ENCODE measurements at regions not wholly inside any gene's neighbourhood (a gene's known extent, or its start where the extent isn't known, plus 50 kb on each side); places are given as distances from the start of the nearest gene placed in this dataset.

GRCh38 chr4:55014876-55015275 is 110.5 kb downstream of the KDR start:
- TF ChIP-seq TAF1 (IDR thresholded peaks at IDR 0.05; ENCODE audit: low read depth): no peak
- TF ChIP-seq REST (IDR thresholded peaks at IDR 0.05; ENCODE audit: low read depth): no peak
- no peak for TF ChIP-seq TEAD4 (IDR thresholded peaks at IDR 0.05)
- no peak for TF ChIP-seq YY1 (IDR thresholded peaks at IDR 0.05; ENCODE audit: low read depth)
- no peak for TF ChIP-seq FOXM1 (IDR thresholded peaks at IDR 0.05; ENCODE audit: borderline replicate concordance, low read depth)

GRCh38 chr4:55013431-55013955 is 111.9 kb downstream of the KDR start:
- no peak for TF ChIP-seq RAD21 (IDR thresholded peaks at IDR 0.05; ENCODE audit: low read depth)
- TF ChIP-seq TAF1 (IDR thresholded peaks at IDR 0.05; ENCODE audit: low read depth): no peak
- TF ChIP-seq CEBPB (IDR thresholded peaks at IDR 0.05): no peak
- no peak for TF ChIP-seq TEAD4 (IDR thresholded peaks at IDR 0.05)
- TF ChIP-seq YY1 (IDR thresholded peaks at IDR 0.05; ENCODE audit: low read depth): no peak
- TF ChIP-seq EGR1 (IDR thresholded peaks at IDR 0.05): no peak
- no peak for TF ChIP-seq MAX (IDR thresholded peaks at IDR 0.05)
- TF ChIP-seq REST (IDR thresholded peaks at IDR 0.05; ENCODE audit: low read depth): no peak
- no peak for TF ChIP-seq USF1 (IDR thresholded peaks at IDR 0.05)
- TF ChIP-seq EP300 (IDR thresholded peaks at IDR 0.05; ENCODE audit: borderline replicate concordance): no peak
- no peak for TF ChIP-seq TCF12 (IDR thresholded peaks at IDR 0.05; ENCODE audit: low read depth)
- TF ChIP-seq FOXM1 (IDR thresholded peaks at IDR 0.05; ENCODE audit: borderline replicate concordance, low read depth): no peak
- no peak for TF ChIP-seq CREB1 (IDR thresholded peaks at IDR 0.05; ENCODE audit: low read depth)
- TF ChIP-seq ZBTB7A (IDR thresholded peaks at IDR 0.05; ENCODE audit: low read depth): no peak
- no peak for TF ChIP-seq NFIC (IDR thresholded peaks at IDR 0.05)

- TF ChIP-seq MAX (IDR thresholded peaks at IDR 0.05): no peak
- no peak for TF ChIP-seq EP300 (IDR thresholded peaks at IDR 0.05; ENCODE audit: borderline replicate concordance)
- no peak for TF ChIP-seq CEBPB (IDR thresholded peaks at IDR 0.05)
These were observed 112.8 kb downstream of the KDR start for GRCh38 chr4:55012363-55013230.

GRCh38 chr4:55011761-55012160 is 113.6 kb downstream of the KDR start:
- TF ChIP-seq EP300 (IDR thresholded peaks at IDR 0.05; ENCODE audit: borderline replicate concordance): no peak
- TF ChIP-seq ZBTB7A (IDR thresholded peaks at IDR 0.05; ENCODE audit: low read depth): no peak
- TF ChIP-seq RAD21 (IDR thresholded peaks at IDR 0.05; ENCODE audit: low read depth): no peak
- TF ChIP-seq FOXM1 (IDR thresholded peaks at IDR 0.05; ENCODE audit: borderline replicate concordance, low read depth): no peak
- no peak for TF ChIP-seq REST (IDR thresholded peaks at IDR 0.05; ENCODE audit: low read depth)
- no peak for TF ChIP-seq CEBPB (IDR thresholded peaks at IDR 0.05)
- no peak for TF ChIP-seq USF1 (IDR thresholded peaks at IDR 0.05)
- TF ChIP-seq TEAD4 (IDR thresholded peaks at IDR 0.05): no peak
- TF ChIP-seq MAX (IDR thresholded peaks at IDR 0.05): no peak
- TF ChIP-seq EGR1 (IDR thresholded peaks at IDR 0.05): no peak
- no peak for TF ChIP-seq NFIC (IDR thresholded peaks at IDR 0.05)
- no peak for TF ChIP-seq CREB1 (IDR thresholded peaks at IDR 0.05; ENCODE audit: low read depth)
- no peak for TF ChIP-seq YY1 (IDR thresholded peaks at IDR 0.05; ENCODE audit: low read depth)
- TF ChIP-seq TAF1 (IDR thresholded peaks at IDR 0.05; ENCODE audit: low read depth): no peak
- TF ChIP-seq TCF12 (IDR thresholded peaks at IDR 0.05; ENCODE audit: low read depth): no peak

All from Ishikawa (cell line).